Non-pigmented ciliary epithelial cell (primary cell): ENCODE measurements at regions not wholly inside any gene's neighbourhood (a gene's known extent, or its start where the extent isn't known, plus 50 kb on each side); places are given as distances from the start of the nearest gene placed in this dataset.
"Not testable (repeated sequence)": the region's sequence is repeated elsewhere in the genome, so short reads cannot be mapped to it uniquely, and the experiment has no call there.

ENCODE experiments used
- DNase-seq: peaks from one replicate; pipeline ENCODE4 v3.0.0-alpha.2; 2010; ENCODE audit warnings: low read depth

DNA sequence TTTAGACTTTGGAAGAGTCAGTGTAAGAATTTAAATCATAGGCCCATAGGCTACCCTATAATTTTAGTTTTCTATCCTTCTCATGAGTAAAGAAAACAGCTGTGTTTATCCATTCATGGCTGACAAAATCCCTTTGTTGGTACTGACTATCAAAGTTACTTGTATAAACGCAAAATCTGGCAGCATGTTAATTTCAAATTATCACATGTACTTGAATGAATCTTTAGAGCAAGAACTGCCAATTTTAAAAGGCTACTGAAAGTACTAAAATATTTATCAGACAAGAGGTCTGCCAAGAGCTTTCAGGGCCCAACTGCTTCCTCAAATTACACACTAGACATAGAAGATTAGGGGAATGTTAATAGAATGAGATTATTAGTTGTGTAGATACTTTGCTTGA lies 66.6 kb downstream of the MYL12B start:
- DNase-seq = no peak

DNA sequence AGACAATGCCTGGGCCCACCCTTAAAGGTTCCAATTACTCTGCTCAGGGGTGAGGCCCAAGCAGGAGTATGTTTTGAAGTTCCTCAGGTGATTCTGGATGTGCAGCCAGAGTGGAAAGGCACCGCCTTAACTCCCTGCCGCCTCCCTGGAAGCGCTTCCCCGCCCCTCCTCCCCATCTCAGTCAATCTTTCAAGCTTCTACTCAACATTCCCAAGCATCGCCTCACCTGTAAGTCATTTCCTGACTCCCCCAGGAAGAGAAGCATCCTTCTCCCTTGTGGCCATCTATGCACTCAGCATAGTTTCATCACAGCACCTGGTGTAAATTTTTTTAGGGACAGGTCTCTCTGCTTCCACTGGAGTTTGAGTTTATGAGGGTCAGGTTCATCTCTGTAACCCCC lies 67.5 kb downstream of the MYL12B start:
- no peak for DNase-seq

DNA sequence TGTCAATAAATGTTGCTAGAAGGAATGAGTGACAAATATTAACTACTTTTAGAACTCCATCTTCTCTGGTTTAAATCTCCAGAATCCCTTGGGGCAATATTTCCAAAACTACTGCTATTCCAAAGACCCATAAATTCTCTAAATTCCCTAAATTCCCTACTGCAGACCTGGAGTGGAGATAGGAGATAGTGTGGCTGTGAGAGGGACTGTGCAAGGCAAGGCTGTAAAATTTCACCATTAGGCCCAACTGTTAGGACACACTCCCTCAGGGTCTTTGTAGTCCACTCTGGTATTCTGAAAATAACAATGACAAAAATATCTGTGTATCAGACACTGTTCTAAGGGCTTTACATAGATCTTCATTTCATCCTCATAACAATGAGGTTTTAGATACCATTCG lies 67.9 kb downstream of the MYL12B start:
- no peak for DNase-seq

DNA sequence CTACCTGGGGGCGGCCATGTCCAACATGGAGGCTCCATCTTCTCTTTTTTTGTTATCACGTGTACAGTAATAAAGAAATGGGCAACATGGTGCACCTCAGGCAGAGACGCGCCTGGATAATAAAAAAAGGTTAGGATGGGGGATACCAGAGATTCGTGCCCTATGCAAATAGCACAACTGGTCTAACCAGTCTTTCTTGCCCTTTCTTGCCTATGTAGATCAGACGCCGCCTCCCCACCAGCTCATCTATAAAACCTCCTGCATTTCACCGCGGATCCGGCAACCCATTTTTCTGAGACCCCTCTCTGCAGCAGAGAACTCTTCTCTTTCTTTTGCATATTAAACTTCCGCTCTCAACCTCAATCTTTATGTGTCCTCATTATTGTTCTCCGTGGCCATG lies 68.7 kb downstream of the MYL12B start:
- DNase-seq = no peak

- no peak for DNase-seq
Observed at GRCh38 chr18:3332376-3332775, 70.4 kb downstream of the MYL12B start.

- DNase-seq = no peak
Observed at GRCh38 chr18:3333056-3333720, 71.3 kb downstream of the MYL12B start.

GRCh38 chr18:3333721-3334386 lies 71.9 kb downstream of the MYL12B start:
- DNase-seq = no peak

DNA sequence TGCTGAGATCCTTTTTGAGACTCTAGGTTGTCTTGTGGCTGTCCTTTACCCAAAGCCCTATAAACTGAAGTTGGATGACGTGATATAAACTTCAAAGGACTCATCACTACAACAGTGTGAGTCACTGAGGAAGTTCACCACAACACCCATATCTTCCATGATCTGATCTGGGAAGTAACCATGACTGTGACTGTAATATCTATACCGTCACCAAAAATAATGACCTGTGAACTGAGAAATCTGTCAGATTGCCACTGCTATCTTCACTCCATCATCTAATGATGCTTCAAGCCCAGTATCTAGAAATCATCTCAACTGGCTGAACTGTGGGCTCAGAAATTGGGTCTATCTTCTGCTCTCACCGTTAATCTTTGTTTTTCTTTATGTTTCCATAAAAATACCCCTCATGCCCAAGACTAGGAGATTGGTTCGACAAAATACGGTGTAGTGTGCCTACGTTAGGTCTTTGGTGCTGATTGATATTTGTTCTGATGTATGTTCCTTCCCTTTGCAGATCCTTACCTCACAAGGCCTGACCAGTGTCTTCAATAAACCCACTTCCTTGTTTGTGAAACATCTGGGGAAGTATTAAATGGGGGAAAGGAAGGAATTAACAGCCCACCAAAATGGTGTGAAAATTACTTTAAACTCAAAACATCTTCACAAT lies 78.2 kb downstream of the MYL12B start:
- DNase-seq = peak; percentile 24

DNA sequence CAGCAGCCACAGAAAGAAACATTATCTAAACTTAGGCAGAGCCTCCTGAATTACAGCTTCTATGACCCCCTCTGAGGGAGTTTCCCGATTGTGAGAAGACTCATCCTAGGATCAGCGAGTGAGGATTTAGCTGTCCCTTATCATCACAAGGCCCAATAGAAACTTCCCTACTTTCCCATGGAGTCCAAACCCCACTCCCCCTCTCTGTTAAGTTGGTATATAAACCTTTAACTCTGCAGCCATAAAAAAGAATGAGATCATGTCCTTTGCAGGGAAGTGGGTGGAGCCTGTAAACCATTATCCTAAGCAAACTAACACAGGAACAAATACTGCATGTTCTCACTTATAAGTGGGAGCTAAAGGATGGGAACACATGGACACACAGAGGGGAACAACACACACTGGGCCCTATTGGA lies 78.8 kb downstream of the MYL12B start:
- no peak for DNase-seq

DNA sequence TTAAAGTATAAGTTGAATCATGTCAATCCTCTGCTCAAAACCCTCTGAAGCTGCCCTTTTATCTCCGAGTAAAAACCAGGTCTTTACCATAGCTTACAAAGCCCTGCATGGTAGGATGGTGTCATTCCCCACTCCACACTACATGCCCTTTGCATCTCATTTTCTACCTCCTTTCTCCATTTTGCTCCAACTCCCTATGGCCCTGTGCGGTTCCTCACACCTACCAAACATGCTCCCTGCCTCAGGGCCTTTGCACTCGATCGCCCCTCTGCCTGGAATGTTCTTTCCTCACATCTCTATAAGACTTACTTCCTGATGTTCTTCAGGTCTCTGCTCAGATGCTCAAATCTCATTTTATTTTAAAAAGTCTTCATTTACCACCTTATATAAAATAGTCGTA lies 80.7 kb downstream of the MYL12B start:
- no peak for DNase-seq

DNA sequence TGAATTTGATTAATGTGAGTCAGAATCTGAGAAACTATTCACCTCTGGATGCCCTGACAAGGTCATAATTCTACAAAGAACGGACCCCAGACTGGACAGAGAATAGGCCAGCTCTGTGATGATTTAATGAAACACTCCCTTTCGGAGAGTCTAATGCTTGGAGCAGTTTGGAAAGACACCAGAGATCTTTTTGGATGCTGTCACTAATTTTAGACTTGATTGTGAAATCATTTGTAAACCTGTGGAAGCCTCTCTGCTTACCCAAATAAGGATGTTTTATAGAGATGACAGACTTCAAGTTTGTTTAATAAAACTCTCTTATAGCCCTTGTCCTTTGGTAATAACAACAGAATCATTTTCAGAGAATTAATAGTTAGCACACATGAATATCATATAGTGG lies 83.5 kb downstream of the MYL12B start:
- DNase-seq = no peak

- no peak for DNase-seq
Observed at GRCh38 chr18:3345885-3346284, 84.0 kb downstream of the MYL12B start.

GRCh38 chr18:3346487-3346886 lies 84.6 kb downstream of the MYL12B start:
- no peak for DNase-seq

DNA sequence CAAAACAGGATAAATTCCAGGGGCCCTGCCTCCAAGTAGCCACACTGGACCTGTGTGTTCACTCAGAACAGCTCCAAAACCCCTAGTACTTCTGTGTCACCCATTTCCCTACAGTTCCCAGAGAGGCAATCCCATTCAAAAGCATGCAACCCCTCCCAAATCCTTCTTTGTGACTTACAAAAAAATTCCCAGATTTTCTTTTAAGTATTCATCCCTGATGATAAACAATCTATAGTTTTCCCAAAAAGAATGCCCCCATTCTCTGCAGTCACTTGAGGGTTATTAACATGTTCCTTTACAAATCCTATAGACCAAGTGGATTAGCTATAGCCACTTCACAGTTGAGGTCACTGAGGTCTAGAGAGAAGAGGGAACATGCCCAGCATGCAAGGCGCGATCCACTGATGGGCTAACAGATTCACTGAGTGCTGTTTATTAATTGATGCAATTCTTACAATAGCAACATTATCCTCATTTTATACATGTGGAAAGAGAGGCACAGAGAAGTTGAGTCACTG lies 85.4 kb downstream of the MYL12B start:
- DNase-seq = no peak

GRCh38 chr18:3348176-3348575 lies 86.2 kb downstream of the MYL12B start:
- DNase-seq = no peak

DNA sequence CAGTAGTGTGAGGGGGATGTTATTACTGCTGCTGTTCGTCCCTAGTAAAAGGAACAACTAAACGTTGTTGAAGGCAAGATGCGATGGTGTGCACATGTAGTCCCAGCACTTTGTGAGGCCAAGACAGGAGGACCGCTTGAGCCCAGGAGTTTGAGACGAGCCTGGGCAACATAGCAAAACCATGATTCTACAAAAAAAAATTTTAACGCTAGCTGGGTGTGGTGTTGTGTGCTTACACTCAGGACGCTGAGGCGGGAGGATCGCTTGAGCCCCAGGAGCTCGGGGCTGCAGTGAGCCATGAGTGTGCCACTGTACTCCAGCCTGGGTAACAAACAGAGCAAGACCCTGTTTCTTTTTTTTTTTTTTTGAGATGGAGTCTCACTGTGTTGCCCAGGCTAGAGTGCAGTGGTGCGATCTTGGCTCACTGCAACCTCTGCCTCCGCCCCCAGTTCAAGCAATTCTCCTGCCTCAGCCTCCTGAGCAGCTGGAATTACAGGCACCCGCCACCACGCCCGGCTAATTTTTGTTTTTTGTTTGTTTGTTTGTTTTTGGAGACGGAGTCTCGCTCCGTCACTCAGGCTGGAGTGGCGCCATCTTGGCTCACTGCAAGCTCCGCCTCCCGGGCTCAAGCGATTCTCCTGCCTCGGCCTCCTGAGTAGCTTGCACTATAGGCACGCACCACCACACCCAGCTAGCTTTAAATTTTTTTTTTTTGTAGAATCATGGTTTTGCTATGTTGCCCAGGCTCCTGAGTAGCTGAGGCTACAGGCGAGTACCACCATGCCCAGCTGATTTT lies 87.3 kb downstream of the MYL12B start:
- DNase-seq = not testable (repeated sequence)

GRCh38 chr18:3350021-3350420 lies 88.1 kb downstream of the MYL12B start:
- no peak for DNase-seq

DNA sequence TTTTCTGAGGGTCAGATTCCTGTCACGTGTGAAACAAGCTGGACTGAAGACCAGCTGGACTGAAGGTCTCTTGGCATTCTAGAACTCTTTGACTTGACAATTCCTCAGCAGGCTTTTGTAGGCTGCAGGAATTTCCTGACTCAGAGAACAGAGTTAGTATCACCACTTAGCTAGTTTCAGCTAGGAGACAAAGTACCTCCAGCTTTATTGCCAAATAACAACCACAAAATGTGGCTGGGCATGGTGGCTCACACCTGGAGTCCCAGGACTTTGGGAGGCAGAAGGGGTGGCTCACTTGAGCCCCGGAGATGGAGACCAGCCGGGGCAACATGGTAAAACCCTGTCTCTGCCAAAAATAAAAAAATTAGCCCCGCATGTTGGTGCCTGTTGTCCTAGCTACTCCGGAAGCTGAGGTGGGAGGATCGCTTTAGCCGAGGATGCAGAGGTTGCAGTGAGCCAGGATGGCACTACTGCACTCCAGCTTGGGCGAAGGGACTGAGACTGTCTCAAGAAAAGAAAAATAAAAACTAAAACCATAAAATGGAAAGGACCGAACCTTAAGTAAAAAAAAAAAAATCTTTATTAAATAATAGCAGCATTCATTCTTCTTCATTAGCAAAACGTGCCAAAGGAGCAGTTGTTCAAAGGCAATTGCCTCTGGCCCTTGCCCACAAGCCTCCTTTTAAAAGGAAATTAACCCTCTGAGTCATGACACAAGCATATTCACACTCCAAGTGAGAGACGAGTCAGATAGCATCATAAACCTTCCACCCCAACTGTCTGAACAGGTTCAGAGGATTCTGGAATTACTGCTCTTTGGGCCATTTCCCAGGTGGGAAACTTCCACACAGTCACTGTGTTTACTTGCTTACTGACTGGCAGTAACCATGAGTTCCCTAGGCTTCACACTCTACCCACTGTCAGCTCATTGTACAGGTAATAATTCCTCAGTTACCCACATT lies 88.9 kb downstream of the MYL12B start:
- DNase-seq = no peak

DNA sequence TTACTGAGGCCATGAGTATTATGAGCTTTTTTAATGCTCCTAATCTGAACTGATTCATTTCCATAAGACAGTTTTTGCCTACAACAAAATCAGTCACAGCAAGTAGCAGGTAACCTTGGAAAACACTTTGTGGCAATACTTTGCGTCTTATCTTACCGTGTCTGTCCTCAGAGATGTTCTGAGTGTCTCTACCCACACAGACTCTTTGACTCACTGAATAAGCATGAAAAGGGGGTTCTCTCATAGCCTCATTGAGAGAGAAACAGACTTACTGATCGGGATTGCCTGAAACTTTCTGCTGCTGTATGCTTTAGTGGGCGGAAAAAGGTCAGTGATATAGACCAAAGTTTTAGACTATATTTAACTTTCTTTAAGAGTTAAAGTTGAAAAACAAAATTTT lies 92.6 kb downstream of the MYL12B start:
- no peak for DNase-seq

GRCh38 chr18:3356614-3357013 lies 93.4 kb upstream of the TGIF1 start:
- no peak for DNase-seq

DNA sequence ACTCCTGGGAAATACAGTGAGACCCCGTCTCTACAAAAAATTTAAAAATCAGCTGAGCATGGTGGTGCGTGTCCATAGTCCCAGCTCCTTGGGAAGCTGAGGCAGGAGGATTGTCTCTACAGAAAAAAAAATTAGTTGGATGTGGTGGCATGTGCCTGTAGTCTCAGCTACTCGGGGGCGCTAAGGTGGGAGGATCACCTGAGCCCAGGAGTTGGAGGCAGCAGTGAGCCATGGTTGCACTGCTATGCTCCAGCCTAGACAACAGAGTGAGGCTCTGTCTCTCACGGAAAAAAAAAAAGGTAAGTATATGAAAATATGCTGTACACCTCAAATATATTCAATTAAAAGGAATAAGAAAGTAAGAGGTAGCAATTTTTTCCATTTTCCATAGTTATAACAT lies 92.5 kb upstream of the TGIF1 start:
- DNase-seq = no peak
